Epidermal melanocyte (primary cell): ENCODE measurements at regions not wholly inside any gene's neighbourhood (a gene's known extent, or its start where the extent isn't known, plus 50 kb on each side); places are given as distances from the start of the nearest gene placed in this dataset.
A peak's percentile ranks its signal among the peaks of the same experiment; 100 is the strongest.

Experiments
- DNase-seq: peaks from one replicate; pipeline ENCODE4 v3.0.0; 2011; ENCODE audit warnings: low spot score; ENCODE audit not compliant: insufficient read length

DNA sequence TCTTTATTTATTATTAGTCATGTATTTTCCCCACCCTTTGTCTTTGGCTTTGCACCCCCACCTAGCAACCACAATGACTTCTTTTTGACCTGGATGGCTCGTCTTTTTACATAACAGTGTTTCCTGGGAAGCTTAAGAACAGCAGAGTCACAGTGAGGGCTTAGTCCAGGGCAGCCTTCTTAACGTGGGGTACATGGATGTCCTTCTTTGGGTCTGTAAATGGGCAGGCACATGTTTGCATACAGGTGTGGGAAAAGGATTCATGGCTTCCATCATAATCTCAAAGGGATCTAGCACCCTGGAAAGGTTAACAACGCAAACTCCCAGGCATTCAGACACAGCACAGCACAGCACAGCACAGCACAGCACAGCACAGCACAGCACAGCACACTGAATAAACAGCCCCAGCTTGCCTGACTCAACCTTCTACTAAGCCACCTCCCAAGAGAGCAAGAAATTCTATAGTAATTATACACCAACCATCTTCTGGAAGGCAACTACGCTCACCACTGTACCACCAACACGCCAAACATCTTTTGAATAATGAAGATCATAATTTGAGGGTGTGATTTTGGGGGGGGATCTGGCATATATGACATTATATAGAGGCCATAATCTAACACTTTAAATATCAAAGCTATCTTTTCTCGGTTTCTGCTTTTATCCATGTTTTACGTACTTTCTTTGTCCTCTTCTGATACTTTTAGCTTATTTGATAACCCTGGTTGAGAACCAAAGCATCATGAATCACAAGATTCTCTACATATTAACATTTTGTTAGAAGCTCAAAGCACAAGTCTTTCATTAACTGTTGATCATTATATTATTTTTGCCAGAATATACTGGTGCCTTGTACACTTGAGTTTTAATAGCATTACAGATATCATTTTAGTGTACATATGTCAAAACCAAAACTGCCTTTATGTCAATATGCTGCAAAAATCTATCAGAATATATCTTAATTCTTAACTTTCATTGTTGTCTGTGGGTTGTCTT is 177.2 kb upstream of the KLF14 start:
- DNase-seq = no peak

DNA sequence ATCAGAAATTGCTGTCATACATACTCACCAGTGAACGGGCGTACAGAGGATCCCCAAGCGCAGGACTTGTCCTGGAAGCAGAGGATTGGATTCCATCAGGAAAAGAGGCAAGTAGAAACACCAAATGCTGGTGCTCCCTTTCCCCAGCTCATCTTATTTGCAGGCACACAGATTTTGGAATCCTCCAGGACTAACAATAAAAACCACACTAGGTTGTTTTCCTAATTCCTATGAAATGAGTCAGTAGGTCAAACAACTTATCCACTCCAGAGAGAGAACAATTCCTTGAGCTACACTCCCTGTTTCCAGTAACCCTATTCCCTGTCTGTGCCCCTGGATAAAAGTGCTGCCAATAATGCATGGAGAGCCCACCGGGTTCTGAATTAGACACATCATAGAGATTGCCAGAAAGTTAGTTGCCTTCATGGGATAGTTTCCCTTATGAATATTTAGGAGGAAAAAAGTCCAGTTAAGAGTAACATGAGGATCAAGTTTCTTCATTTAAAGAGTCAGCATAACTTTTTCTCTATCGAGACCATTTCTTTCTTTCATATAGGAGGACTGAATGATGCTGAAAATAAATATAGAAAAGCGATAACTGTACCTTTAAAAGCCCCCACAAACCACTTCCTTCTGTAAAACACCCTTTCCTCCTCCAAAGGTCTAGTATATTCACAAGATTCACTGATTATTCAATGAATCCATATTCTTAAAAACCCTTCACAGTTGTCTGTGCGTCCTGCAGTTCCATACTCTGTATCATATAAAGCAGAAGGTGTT is 178.3 kb upstream of the KLF14 start:
- DNase-seq = no peak

DNA sequence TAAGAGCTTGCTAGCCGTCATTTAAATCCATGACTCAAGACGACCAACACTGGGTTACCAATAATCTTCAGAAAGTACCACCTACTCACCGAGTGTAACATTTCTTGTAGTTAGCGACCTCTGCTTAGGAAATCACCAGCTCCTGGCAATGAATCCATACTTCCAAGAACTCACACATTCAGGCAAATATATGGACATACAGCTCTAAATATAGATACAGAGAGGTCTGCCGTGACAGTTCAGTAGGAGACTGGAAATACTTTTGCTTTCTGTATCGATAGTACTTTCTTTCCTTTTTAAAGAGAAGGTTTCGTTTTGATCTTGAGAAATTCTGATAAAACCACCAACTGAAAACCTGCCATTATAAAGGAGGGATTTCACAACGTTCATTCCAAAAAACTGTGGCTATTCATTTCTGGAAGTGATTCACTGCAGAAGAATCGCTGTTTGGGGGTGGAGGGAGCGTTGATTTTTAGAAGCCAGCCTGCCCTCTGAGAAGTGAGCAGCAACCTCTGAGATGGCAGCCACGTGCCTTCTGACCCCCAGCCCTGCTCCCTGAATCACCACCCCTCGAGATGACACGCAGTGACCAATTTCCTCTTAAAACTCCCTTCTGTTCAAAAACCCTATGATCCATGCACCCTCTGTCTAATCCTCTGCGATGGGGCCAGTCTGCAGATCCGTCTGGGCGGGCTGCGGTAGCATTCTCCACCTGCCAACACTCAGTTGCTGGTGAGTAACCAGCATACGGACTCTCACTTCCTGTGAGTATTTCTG is 179.0 kb upstream of the KLF14 start:
- DNase-seq = peak; percentile 48

DNA sequence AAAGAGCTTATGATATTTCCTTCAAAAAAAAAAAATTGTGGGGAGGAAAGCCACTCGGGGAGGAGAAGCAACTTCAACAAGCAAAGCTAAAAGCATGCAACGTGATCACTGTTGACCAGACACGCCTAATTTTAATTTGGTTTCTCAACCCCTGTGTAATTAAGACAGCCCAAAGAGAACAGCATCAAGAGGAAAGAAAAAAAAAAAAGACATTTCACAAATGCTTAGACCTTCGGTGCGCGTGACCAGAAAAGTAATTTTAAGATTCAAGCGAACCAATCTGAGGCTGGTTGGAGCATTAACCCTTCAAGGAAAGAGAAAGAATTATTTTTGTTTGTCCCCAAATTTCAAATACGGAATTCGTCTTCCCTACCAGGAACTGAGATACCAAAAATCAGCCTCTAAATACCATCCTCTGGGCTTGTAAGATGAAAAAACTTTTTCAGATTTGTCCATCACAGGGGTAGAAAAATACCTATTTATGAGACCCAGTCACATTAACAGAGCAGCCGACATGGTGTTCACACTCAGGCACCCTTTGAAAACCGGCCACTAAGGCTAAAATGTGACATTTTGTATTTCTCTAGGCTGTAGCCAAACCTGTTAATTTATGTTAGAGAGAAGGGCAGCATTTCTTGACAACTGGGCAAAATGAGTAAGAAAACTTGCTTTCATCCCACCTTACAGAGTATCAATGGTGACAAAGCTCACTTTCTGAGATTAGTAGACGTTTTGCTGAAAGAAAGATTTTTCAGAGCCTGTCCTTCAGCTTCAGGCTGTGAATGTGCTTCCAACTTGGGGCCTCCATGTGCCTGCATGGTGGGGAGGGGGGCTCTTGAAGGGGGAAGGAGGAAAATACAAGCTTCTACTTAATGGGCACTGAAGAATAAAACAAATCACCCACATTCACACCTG is 179.9 kb upstream of the KLF14 start:
- DNase-seq = no peak

DNA sequence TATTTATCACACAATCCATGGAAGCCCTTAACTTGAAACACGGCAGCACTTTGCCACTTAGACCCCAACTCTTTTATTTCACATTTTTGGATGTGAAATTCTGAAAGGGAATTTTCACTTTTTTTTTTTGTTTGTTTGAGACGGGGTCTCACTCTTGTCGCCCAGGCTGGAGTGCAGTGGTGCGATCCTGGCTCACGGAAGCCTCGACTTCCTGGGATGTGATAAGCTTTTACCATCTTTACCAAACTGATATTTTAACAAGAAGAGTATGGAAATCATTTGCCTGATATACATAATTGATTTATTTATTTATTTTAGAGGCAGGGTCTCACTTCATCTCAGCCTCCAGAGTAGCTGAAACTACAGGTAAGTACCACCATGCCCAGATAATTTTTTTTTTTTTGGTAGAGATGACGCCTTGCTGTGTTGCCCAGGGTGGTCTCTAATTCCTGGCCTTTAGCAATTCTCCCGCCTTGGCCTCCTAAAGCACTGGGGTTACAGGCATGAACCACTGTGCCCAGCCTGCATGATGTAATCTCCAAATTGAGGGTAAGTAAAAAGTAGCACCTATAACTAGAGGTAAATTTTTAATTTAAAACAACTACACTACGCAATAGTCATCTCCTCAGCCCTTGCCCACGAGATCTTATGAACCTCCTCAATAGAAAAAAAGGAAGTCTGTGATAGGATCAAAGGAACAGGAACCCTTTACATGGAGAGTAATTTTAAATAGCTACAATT is 180.7 kb upstream of the KLF14 start:
- no peak for DNase-seq

DNA sequence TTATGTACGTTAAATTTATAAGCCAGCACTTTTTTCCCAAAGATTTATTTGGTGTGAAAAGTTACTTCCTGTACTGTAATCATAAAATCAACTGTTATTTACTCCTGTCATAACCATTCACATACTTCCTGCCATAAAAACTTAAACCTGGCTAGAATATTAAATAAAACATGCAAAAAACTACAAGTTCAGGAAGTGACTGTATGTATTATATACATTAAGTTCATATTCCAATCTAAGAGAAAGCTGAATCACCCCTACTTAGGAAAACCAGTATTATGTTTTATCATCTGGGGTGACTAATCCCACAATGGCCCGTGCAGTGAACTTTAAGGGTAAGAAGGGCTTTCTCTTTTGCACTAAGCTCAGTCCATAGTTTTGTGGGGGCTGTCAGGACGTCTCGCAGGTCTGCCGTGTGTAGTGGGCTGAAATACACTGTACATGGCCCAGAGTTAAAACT is 183.7 kb upstream of the KLF14 start:
- DNase-seq = no peak

DNA sequence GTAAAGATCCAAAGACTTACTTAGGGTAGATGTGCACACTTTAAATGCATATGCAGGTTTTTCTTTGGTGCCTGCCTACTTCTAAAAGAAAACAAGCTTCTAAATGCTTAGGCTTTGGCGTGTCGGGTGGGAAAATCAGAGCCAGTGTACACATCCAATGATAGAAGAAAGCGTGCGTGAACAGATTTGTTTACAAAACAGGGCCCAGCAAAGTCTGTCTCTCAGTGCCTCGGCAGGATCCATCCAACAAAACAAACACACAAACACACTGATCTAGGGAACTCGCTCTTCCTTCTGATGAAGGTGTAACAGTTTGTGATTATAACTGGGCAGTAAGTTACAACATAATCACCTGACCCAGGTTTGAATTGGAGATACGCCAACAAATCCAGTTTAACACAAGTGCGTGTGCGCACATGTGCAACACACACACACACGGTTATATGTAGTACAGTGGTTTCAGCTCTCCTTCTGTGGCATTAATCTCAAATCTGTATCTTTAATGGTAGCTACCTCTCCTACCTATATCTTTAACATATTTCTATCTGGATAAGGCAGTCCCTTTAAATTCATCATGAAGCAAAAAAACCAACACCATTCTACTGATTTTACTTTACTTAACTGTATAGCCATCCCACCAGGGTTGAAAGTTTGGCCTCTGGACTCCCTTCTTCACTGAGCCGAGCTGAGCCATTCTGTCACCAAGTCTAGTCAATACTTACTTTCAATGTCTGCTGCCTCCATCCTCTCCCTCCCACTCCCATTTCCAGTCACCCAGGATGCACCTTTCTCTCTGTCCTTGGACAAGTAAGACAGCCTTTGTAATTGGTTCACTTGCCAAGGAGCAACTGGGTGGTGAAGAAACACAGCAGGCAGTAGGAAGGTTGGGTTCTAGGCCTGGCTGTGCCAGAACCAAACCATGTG is 184.4 kb upstream of the KLF14 start:
- DNase-seq = no peak

DNA sequence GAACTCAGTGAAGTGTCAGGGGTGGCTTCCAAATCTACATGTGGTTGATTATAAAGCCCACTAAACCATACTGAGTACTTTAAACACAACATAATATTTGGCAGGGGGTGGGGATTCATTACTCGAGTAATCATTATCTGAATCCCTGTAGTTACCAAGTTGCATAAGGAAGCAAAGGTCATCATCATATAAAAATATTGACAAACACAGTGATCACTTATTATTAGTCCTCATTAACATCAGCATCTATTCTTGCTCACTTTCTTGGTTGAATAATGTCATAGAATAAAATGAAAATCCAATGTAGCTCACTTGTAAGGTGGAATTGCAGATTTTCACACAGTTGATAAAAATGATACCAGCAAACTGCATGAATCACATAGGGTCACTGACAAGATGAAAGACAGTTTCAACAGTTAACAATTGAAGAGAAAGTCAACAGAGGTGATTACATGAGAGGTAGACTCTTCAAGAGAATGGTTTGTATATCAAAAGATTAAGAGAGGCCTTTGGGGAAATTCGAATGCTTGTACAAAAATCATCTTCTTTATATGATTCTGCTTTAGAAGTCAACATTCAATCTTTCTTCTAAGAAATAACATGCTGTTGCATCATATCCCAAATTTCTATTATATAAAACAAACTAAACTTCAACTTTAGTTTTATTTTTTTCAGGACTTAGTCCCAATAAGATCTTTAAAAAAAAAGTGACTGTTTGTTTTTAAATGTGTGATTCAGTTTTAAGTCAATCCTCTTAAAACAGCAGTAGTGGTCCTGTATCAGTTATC is 185.5 kb upstream of the KLF14 start:
- no peak for DNase-seq

DNA sequence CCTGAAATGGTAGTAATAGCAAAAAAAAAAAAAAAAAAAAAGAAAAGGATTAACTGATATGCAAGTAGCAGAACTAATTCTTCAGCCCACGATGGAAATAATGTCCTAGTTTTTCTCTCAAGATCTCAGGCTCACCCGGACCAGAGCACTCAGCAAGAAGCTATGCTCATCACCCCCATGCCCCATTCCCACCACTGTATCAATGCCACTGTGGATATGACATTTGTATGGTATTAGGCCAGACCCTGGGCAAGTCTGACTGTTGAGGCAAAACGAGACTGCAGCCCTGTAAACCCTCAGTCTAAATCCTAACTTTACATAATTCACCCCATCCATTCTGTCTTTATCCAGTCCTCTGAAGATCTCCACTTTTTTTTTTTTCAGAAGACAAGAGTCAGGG is 186.1 kb upstream of the KLF14 start:
- DNase-seq = no peak

DNA sequence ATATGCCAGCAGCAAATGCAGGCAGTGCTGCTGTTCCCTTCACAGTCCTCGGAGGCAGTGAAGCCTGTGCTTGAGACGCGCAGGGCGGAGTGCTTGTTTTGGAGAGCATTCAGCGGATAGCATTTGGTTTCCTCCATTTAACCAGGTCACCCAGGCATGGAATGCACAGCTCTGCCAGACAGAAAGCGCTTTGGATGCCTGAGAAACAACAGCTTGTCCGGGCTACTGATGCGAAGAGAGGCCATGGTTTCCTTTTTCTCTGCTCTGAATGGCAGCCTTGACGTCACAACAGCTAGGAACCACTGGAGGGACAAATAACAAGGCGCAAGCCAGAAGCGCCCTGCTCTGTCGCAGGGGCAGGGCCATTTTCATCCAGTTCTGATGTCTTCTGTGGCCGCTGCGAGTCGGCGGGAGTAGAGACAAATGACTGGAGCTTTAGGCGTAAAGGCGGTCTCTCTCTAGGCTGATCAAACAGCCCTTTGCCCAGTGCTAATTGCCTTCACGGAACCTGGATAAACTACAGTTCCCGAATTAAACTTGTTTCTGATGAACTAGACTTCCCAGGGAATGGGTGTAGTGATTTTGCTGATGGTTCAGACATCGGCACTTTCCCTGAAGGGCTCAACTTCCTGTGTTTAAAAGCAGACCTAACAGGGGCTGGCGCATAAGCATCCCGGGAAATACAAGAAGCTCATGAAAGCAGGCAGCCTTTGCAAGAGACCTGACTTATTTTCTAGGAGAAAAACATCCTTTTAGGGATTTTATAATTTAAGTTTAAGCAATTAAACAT is 187.6 kb upstream of the KLF14 start:
- no peak for DNase-seq

DNA sequence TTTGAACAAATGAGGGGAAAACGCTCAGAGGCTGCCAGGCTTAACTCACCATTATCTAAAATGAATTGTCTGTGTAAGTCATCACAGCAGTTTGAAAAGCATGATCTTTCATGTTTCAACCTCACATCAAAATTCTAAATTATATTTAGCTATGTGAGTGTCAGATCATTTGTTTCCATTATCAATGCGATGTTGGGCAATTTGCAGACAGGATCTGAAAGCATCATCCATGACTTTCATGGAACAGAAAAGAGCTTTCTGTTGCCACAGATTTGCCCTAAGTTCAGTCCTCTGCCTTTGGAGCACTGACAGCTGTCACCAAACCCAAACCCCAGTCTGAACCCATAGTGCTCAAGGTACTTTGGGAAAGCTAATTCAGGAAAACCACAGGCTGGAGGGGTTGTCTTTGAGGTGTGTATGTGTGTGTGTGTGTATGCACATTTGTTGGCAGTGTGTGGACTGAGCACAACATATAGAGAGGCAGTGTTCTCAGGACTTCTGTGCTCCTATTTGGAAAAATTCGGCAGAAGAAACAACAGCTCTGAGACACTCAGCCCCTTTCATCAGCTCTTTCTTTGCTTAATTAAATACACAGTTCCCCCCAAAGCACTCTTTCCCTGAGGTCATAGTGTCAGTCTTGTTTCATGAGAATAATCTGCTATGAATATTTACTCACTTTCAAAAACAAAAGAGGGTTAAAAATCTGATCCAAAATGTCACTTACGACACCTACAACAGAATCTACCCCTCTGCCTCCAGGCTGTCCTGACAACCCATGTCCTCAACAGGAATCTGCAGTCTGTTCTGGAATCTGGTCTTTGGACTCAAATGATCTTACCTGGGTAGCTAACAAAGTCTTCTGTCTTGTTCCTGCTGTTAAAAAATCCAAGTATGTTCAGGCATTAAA is 188.5 kb upstream of the KLF14 start:
- no peak for DNase-seq

DNA sequence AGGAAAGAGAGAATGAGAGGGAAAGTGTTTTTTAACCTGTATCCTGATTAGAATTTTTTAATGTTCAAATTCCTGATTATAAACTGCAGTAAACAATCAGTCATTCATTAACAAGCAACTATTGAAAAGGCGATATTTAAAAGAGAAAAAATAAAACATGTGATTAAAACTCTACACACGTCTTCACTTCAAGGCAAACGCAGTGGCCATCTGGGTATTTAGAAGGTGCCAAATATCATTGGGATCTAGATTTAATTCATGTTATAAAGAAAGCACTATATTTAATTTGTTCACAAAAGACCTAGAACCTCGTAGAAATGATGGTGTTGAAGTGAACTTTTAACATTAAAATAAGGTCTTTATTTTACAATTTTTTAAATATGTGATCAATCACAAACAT is 189.4 kb upstream of the KLF14 start:
- DNase-seq = no peak

DNA sequence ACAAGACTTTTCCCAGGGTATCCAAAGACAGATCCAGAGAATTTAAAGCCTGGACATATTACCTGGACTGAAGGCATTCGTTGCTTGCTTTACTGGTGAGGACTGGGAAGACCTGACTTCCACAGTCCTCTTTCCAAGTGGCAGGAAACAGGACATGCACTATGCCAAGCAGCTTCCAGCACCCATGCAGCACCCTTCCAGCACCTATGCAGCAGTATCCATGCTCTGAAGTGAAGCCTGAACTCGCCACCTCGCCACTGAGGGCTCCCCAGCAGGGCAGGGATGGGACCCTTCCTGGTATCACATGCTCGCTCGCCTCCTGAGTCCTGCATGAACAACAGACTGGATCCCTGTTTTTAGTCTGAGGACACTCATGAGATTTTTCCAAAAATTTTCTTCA is 189.9 kb upstream of the KLF14 start:
- no peak for DNase-seq

DNA sequence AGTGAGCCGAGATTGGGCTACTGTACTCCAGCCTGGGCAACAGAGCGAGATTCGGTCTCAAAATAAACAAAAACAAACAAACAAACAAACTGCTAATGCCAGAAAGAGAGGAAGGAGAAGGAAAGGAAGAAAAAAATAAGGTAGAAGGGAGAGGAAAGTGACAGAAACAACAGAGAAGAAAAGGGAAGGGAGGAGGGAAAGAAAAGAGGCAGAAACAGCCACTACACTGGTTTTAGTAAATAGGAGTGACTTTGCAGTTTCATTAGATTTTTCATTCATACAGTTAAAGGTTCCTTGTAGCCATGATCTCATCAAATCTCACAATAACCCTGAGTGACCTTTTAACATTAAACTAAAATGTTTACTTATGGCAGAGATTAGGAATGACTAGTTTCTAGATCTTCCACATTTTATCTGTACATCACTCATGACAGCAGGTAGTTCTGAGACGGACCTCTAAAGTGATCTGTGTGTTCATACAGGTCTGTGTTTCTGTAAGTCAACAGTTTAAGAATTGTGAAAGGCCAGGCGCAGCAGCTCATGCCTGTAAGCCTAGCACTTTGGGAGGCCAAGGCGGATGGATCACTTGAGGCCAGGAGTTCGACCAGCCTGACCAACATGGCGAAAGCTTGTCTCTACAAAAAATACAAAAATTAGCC is 191.3 kb upstream of the KLF14 start:
- no peak for DNase-seq

DNA sequence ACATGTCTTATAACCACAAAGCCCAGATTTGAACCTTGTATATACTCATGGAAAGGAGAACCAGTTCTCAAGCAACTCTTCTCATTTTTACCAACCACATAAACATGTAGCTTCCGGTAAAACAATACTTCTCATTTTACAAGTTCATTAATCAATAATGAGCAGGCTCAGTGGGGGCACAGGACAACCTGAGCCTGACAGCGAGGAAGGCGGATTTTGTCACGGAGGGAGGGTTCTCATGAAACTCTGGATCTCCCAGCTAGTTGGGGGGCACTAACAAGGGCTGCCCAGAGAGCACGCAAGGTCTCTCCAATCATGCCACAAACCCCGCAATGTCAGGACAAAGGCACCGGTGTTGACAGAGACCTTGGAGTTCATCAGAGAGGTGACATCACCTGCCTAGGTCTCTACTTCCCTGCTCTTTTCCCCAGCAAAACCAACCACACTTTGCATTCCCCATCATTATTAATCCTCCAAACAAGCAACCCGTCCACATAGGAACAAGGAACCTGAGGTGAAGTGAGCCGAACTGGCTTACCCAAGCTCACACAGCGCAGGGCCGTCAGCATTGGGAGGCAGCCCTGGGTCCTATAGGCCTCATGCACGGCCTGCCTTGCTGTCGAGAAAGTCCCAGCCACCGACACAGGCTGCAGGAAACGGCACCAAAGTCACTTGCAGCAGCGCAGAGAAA is 192.1 kb upstream of the KLF14 start:
- no peak for DNase-seq
